Activated naive CD4-positive, alpha-beta T cell treated with anti-CD3 and anti-CD28 coated beads, Interleukin-2, amount 10 ng/mL, durations not matched to agents 7 days and 5 days (primary cell): ENCODE measurements at regions not wholly inside any gene's neighbourhood (a gene's known extent, or its start where the extent isn't known, plus 50 kb on each side); places are given as distances from the start of the nearest gene placed in this dataset.

Experiments used
- CTCF ChIA-PET: fragments of 350-600 bp; sonication (Branson Sonifier 250); formaldehyde crosslinking; loops from one replicate; lab custom pipeline; 2021; ENCODE audit warnings: antibody characterized with exemption; lab: Charles Lee
- DNase-seq: peaks from one replicate; pipeline ENCODE4 v3.0.0-alpha.2; 2020
- H3K27ac Mint-ChIP-seq: one replicate; pipeline ENCODE4 v1.8.0; 2021; ENCODE audit warnings: mild to moderate bottlenecking, moderate library complexity, mixed read lengths
- H3K27me3 Mint-ChIP-seq: one replicate; pipeline ENCODE4 v1.8.0; 2021; ENCODE audit warnings: mild to moderate bottlenecking, mixed read lengths
- H3K36me3 Mint-ChIP-seq: one replicate; pipeline ENCODE4 v1.8.0; 2021; ENCODE audit warnings: mixed read lengths
- H3K4me1 Mint-ChIP-seq: one replicate; pipeline ENCODE4 v1.8.0; 2021; ENCODE audit warnings: mixed read lengths
- H3K4me3 Mint-ChIP-seq: one replicate; pipeline ENCODE4 v1.8.0; 2021; ENCODE audit warnings: mild to moderate bottlenecking, moderate library complexity, mixed read lengths
- H3K9me3 Mint-ChIP-seq: one replicate; pipeline ENCODE4 v1.8.0; 2021; ENCODE audit warnings: mixed read lengths

DNA sequence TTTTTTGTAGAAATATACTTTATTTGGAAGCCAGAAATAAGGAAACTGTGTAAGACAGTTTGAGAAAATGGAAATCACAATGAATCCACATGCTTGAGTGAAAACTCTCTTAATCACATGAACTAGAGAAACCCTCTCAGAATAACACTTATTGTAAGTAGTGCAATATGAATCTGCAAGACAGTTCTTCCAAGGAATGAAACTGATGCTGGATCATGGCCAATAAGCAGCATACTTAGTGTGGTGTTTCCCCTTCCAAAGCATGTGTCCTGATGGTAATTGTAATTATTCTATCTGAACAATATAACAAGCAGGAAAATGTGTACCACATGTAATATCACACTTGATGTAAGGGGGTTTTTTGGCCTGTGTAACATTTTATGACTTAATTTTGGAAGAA is 1870.5 kb upstream of the TENM3 start:
- Mint-ChIP-seq H3K9me3 (no peaks in the 10 kb centered on the region), H3K36me3 (no peaks in the 10 kb centered on the region), H3K27me3 (no peaks in the 10 kb centered on the region), H3K27ac (no peak overlapping the region), H3K4me3 (no peak overlapping the region), H3K4me1 (no peaks in the 10 kb centered on the region)
- CTCF ChIA-PET, result no interaction called here
- DNase-seq, result no peak

DNA sequence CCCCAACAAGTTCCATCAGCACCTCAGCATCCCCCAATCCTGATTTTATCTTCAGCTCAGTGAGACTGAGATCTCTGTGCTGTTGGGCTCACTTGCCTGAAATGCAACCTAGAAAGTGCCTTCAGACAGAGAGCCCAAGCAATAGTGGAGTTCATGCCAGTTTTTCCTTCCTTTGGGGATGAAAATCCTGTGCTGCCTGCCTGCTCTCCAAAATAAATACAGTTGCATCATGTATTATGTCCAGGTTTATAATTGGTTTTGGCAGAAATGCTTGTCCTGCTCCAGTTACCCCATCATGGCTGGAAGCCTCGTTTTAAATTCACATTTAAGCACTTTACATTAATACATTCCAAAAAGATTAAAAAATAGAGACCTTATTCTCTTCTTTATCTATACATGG is 1865.5 kb upstream of the TENM3 start:
- Mint-ChIP-seq H3K27ac (no peak overlapping the region), H3K4me1 (no peaks in the 10 kb centered on the region), H3K4me3 (no peak overlapping the region), H3K27me3 (no peaks in the 10 kb centered on the region), H3K9me3 (no peaks in the 10 kb centered on the region), H3K36me3 (no peaks in the 10 kb centered on the region)
- no peak for DNase-seq
- CTCF ChIA-PET, result no interaction called here

DNA sequence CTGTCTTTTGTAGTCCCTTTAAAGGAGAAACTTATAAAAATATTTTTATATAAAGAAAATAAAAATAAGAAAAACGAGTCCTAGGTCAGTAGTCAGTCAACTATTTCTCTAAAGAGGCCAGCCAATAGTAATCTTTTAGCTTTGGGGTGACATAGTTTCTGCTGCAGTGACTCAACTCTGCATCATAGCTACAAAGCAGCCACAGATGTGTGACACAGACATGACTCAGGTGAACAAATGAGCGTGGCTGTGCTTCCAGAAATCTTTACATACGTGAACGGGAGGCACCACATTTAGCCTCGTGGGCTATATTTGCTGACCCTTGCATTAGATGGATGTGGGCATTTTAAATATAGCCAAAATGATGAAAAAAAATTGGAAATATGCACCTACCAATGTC is 1862.5 kb upstream of the TENM3 start:
- CTCF ChIA-PET, result no interaction called here
- no peaks in the 10 kb centered on the region for H3K9me3 Mint-ChIP-seq
- DNase-seq, result no peak
- H3K4me3 Mint-ChIP-seq, result no peak overlapping the region
- no peaks in the 10 kb centered on the region for H3K4me1 Mint-ChIP-seq
- no peaks in the 10 kb centered on the region for H3K36me3 Mint-ChIP-seq
- no peaks in the 10 kb centered on the region for H3K27me3 Mint-ChIP-seq
- no peak overlapping the region for H3K27ac Mint-ChIP-seq

DNA sequence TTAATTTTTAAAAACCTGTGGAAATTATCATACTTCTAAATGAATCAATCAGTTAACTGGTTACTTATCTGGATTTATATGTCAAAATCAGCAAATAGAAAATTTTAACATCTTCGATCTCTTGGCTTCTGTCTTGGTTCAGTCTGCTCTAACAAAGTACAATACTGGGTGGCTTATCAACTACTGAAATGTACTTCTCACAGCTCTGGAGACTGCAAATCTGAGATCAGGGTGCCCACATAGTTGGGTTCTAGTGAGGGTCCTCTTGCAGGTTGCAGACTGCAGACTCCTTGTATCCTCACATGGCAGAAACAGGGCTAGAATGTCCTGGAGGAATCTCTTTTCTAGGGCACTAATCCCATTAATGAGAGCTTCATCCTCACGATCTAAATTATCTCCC is 1851.6 kb upstream of the TENM3 start:
- Mint-ChIP-seq H3K36me3 (no peaks in the 10 kb centered on the region), H3K27me3 (no peaks in the 10 kb centered on the region), H3K9me3 (no peaks in the 10 kb centered on the region), H3K4me3 (no peak overlapping the region), H3K4me1 (no peaks in the 10 kb centered on the region), H3K27ac (no peak overlapping the region)
- no peak for DNase-seq
- CTCF ChIA-PET, result no interaction called here

DNA sequence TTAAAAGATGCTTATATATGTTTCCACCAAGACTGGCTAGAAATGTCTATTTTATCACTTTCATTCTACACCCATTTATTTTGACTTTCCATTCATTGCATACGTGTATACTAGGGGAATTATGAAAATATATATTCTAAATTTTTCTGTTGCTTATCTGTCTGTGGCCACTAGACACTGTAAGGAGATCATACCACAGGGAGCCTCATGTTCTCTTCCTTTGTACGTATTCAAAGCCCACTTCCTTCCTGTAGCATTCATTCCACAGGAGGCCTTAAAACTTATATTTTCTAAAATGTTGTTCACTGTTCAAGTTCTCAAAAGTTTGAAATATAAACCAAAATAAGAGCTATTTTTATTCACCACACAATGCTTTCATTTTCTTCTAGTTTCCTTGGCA is 1848.9 kb upstream of the TENM3 start:
- no peaks in the 10 kb centered on the region for H3K27me3 Mint-ChIP-seq
- no peaks in the 10 kb centered on the region for H3K36me3 Mint-ChIP-seq
- H3K4me3 Mint-ChIP-seq, result no peak overlapping the region
- CTCF ChIA-PET, result no interaction called here
- H3K9me3 Mint-ChIP-seq, result no peaks in the 10 kb centered on the region
- no peak for DNase-seq
- no peak overlapping the region for H3K27ac Mint-ChIP-seq
- H3K4me1 Mint-ChIP-seq, result no peaks in the 10 kb centered on the region

DNA sequence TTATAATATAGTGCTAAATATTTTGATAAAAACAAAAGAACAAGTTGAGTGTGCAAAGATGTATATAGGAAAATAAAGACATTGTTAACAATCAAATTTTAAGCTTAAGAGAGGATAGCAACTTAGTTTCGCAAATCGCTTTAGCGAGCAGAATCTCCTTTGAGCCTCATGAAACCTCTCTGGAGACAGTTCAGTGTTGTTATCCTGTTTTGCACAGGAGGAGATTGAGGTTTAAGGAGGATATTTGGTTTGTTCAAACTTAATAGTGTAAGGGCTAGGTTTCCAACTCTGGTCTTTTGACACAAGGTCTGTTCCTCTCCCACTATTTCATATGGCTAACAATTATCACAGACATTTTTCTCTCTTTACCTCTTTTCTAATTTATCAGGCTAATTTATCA is 1848.5 kb upstream of the TENM3 start:
- CTCF ChIA-PET, result no interaction called here
- Mint-ChIP-seq H3K27ac (no peak overlapping the region), H3K4me3 (no peak overlapping the region), H3K27me3 (no peaks in the 10 kb centered on the region), H3K36me3 (no peaks in the 10 kb centered on the region), H3K4me1 (no peaks in the 10 kb centered on the region), H3K9me3 (no peaks in the 10 kb centered on the region)
- DNase-seq, result no peak

DNA sequence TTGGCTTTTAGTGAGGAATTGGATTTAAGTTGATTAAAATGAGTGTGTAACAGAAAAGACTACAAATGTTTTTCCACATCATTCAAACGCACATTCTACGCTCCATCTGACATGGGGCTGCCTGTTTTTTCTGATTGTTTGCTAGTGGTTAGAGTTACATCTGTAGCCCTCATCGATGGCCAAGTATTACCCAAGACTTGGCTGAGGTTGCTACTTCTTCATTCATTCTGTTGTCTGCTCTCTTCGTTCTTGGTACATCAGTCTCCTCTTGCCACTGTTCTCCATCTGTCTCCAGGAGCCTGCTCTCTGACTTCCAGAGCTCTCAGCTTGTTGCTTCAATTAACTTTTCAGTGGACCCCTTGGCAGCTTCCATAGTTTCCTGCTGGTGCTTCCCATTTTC is 1844.6 kb upstream of the TENM3 start:
- no peak for DNase-seq
- Mint-ChIP-seq H3K4me1 (no peaks in the 10 kb centered on the region), H3K9me3 (peaks cover 9% of the 10 kb centered on the region), H3K36me3 (no peaks in the 10 kb centered on the region), H3K27me3 (no peaks in the 10 kb centered on the region), H3K27ac (no peak overlapping the region), H3K4me3 (no peak overlapping the region)
- CTCF ChIA-PET, result no interaction called here

DNA sequence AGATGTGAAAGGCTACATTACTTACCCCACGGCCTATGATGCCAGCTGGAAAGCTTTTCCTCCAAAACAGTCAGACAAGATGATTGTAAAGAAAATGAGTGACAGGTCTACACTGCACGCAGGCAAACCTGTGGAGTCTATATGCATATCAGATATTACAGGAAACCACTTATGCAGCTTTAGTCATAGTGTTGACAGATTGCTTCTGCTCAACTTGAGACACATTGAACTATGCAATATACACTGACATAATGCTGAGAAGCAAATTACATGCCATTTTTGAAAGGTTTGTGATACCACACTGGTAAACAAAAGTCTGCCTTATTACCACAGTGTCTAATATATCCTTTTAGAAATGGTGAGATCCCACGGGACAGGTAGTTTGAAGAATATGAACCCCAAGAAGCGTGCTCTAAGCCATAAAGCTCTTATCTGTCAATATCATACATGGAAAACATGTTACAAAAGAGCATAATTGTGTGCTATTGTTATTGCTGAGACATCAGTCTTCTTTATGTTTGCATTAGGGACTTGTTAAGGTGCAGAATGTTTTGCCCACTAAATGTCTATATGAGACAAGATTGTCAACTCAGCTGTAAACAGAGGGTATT is 1835.8 kb upstream of the TENM3 start:
- Mint-ChIP-seq H3K4me1 (no peaks in the 10 kb centered on the region), H3K9me3 (peaks cover 5% of the 10 kb centered on the region), H3K4me3 (no peak overlapping the region), H3K27ac (no peak overlapping the region), H3K36me3 (no peaks in the 10 kb centered on the region), H3K27me3 (no peaks in the 10 kb centered on the region)
- CTCF ChIA-PET, result no interaction called here
- no peak for DNase-seq

DNA sequence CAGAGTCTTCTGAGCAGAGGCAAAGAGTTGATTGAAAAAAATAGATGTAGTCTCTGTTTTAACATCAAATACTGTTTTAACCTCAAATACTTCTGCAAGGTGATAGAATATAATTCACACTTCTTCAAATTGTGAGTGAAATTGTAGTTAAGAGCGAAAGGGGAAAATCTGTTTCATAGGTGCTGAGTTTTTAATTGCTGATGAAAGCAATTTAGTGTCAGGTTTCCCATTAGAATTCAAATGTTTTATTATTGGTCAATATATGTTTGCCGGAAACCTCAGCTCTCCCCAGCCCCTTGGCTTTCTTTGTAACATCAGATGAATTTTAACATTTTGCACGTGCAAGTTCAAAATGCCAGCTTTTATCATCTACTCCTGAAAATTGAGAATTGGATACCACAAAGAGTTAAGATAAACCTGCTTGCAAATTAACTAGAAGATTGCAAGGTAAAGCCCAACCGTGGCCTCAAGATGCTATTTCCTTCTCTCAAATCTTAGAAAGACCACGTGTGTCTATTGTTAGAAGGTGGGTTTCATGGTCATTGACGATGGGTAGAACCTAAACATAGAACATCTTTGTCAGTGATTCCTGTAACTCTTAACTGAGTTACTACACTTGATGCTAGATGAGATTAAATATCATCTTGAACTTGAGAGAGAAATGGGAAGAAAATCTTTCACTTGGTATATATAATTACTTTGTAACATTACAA is 1824.2 kb upstream of the TENM3 start:
- Mint-ChIP-seq H3K36me3 (no peaks in the 10 kb centered on the region), H3K27me3 (no peaks in the 10 kb centered on the region), H3K4me1 (no peaks in the 10 kb centered on the region), H3K27ac (no peak overlapping the region), H3K4me3 (no peak overlapping the region), H3K9me3 (peaks cover 3% of the 10 kb centered on the region)
- no peak for DNase-seq
- CTCF ChIA-PET, result no interaction called here

DNA sequence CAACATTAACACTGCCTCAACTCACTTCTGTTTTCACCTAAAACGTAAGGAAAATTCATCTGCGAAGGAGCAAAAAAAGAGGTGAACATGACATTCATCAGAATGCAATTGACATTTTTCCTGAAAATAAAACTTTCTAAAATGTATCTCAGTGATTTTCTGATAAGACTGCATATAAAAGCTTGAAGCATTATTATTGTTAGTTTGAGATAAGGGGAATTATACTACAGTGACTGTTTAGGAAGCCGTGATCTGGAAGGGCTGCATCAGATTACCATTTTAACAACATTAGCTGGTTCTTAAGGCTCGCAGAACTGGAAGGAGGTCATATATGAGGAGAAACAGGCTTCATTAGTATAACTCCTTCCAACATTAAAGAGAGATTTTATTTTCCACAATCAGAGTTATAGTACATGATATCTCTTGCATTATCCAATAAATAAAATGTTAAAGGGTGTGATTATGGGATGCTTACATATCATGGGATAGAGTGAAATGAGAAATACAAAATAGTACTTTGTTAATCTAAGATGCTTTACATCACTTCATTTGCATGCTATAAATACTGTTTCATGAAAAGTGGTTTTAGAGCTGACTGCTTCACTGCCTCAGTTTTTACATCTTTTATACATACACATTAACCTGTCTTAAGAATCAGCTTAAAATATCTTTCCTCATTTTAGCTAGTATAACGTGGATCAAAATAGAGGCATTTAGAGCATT is 1820.1 kb upstream of the TENM3 start:
- no peak for DNase-seq
- no peak overlapping the region for H3K4me3 Mint-ChIP-seq
- no peaks in the 10 kb centered on the region for H3K4me1 Mint-ChIP-seq
- CTCF ChIA-PET, result interaction anchor here (0.6 kb wide), 1 partner anchor 111 kb away, joined by 3 read pairs; no protein-coding TSS in a partner anchor
- no peak overlapping the region for H3K27ac Mint-ChIP-seq
- peaks cover 3% of the 10 kb centered on the region for H3K9me3 Mint-ChIP-seq
- no peaks in the 10 kb centered on the region for H3K36me3 Mint-ChIP-seq
- H3K27me3 Mint-ChIP-seq, result no peaks in the 10 kb centered on the region

DNA sequence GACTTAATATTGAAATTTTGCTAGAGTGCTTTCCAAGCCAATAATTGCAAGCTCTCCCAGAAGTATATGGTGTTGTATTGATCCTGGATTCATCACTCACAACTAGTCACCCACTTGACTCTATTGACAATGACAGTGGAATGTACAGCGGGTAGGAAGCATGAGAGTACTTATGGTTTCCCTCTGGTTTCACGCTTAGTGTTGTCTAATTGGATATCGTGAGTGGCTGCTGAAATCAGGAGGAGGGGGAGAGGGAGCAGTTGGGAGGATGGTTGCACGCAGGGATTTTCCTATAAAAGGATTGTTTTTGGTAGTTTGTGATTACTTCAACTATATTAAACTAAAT is 1819.5 kb upstream of the TENM3 start:
- DNase-seq, result no peak
- Mint-ChIP-seq H3K4me3 (no peak overlapping the region), H3K27ac (no peak overlapping the region), H3K9me3 (peaks cover 3% of the 10 kb centered on the region), H3K27me3 (no peaks in the 10 kb centered on the region), H3K4me1 (no peaks in the 10 kb centered on the region), H3K36me3 (no peaks in the 10 kb centered on the region)
- CTCF ChIA-PET, result interaction anchor here (0.6 kb wide), 1 partner anchor 110 kb away, joined by 3 read pairs; no protein-coding TSS in a partner anchor

DNA sequence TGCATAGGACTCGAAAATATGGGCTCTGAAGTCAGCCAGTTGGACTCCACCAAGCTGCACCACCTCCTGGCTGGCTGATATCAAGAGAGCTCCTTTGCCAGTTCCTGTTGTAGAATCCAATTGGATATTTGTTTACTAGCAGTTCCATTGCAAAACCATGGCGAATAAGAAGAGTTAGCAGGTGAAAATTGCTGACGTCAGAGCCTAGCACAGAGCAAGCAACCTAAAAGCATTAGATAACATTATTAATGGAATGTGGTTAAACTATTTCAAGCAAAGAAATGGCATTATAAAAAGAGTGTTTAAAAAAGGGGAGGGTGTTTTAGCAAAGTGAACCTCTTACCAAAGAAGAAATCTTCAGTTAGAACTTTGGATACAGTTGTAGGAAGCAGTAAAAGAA is 1816.3 kb upstream of the TENM3 start:
- no peaks in the 10 kb centered on the region for H3K36me3 Mint-ChIP-seq
- no peak overlapping the region for H3K4me3 Mint-ChIP-seq
- H3K27me3 Mint-ChIP-seq, result no peaks in the 10 kb centered on the region
- CTCF ChIA-PET, result no interaction called here
- peaks cover 3% of the 10 kb centered on the region for H3K9me3 Mint-ChIP-seq
- DNase-seq, result no peak
- H3K4me1 Mint-ChIP-seq, result no peaks in the 10 kb centered on the region
- no peak overlapping the region for H3K27ac Mint-ChIP-seq

DNA sequence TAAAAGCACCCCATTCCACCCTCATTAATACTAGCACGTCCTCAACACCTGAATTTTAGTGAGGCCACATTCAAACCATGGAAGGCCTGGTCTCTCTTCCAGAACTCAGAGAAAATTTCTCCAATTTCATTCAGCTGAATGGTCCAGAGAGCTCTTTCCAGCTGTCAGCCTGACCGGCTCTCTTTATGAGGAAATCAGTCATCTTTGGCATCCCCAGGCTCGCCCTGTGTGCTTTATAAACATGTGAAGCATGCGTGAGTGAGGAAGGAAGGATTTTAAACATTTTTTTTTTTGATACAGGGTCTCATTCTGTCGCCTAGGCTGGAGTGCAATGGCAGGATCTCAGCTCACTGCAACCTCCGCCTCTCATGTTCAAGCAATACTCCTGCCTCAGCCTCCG is 1812.9 kb upstream of the TENM3 start:
- CTCF ChIA-PET, result no interaction called here
- H3K4me1 Mint-ChIP-seq, result no peaks in the 10 kb centered on the region
- H3K36me3 Mint-ChIP-seq, result no peaks in the 10 kb centered on the region
- no peaks in the 10 kb centered on the region for H3K27me3 Mint-ChIP-seq
- H3K27ac Mint-ChIP-seq, result no peak overlapping the region
- no peak for DNase-seq
- peaks cover 2% of the 10 kb centered on the region for H3K9me3 Mint-ChIP-seq
- H3K4me3 Mint-ChIP-seq, result no peak overlapping the region

DNA sequence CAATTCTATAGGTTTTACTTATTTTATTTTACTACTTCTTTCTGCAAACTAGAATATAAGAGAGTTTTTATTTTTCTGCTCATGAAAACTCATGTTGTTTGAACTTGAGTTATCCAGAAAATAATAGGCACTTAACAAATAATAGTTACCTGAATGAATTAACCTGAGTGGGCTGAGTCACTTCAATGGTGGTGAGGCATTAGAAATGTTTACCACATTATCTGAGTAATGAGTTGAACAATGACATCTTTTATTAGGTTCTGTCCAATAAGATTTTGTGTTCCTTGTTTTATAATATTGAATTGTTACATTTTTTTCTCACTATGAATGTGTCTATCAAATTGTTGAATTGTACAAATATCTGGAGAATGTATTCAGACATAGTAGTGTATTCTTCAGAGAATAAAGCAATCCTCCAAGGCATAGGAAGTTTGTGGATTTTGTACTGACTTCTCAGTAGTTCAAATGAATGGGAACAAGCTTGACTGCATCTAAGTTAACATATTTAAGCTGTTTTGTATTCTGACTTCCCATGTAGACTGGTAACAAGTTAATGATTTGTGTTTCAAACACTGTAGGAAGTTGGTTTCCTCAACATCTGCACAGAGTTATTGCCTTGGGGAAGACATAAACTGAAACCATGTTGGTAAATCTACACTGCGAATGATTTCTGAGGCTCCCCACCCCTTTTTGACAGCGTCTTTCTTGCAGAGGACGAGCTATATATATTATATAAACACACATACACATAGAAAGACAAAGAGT is 1808.9 kb upstream of the TENM3 start:
- Mint-ChIP-seq H3K27ac (no peak overlapping the region), H3K9me3 (peaks cover 2% of the 10 kb centered on the region), H3K4me1 (no peaks in the 10 kb centered on the region), H3K4me3 (no peak overlapping the region), H3K36me3 (no peaks in the 10 kb centered on the region), H3K27me3 (no peaks in the 10 kb centered on the region)
- CTCF ChIA-PET, result no interaction called here
- DNase-seq, result no peak
